ENCODE measurements at regions not wholly inside any gene's neighbourhood (a gene's known extent, or its start where the extent isn't known, plus 50 kb on each side); places are given as distances from the start of the nearest gene placed in this dataset.

GRCh38 chr6:155996151-155996550 is 540.5 kb upstream of the NOX3 start:
- TF ChIP-seq CTCF (IDR thresholded peaks at IDR 0.05) (no peak), POLR2A (IDR thresholded peaks at IDR 0.05) (no peak)

All from body of pancreas (tissue), 4 donors.